Activated CD4-positive, alpha-beta T cell treated with anti-CD3 and anti-CD28 coated beads for 48 hours (primary cell): ENCODE measurements at regions not wholly inside any gene's neighbourhood (a gene's known extent, or its start where the extent isn't known, plus 50 kb on each side); places are given as distances from the start of the nearest gene placed in this dataset.
"Not testable (repeated sequence)": the region's sequence is repeated elsewhere in the genome, so short reads cannot be mapped to it uniquely, and the experiment has no call there.

Source experiments
- DNase-seq: peaks from one replicate; pipeline ENCODE4 v3.0.0-alpha.2; 2020

DNA sequence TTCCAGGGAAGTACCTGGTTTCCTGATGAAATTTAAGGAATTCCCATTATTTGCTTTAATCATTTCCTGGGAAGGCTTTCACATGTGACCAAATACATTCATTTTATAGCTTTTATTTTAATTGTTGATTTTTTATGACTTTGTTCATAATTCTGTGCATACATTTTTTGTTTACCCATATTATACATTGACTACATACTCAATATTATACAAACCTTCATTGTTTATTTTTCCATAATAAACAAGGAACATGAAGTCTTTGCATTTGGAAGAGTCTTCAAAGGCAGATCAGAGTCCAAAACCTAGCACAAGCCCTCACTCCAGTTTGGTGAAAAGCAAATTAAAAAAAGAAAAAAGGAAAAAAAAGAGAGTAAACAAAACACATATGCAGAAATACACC is 218.3 kb upstream of the NRIP1 start:
- no peak for DNase-seq

GRCh38 chr21:15283789-15284188 is 219.0 kb upstream of the NRIP1 start:
- no peak for DNase-seq

DNA sequence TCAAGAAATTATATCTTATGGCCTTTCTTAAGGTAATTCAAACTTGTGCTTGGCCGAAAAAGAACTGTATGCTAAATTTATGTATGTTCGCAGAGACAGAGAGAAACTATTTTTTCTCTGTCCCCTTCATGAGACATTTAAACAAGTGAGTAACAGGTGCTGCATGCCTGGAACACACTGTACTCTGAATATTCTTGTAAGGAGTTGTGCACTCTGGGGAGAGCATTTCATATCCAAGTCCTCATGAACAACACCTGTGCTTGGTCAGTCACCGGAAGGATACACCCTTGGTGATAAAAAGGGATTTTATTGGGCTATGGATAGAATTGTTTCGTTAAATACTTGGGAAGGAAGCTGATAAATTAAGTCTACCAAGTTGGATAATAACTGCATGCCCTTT is 220.8 kb upstream of the NRIP1 start:
- no peak for DNase-seq

- DNase-seq: no peak
Measured at GRCh38 chr21:15289246-15289645, 224.4 kb upstream of the NRIP1 start.

DNA sequence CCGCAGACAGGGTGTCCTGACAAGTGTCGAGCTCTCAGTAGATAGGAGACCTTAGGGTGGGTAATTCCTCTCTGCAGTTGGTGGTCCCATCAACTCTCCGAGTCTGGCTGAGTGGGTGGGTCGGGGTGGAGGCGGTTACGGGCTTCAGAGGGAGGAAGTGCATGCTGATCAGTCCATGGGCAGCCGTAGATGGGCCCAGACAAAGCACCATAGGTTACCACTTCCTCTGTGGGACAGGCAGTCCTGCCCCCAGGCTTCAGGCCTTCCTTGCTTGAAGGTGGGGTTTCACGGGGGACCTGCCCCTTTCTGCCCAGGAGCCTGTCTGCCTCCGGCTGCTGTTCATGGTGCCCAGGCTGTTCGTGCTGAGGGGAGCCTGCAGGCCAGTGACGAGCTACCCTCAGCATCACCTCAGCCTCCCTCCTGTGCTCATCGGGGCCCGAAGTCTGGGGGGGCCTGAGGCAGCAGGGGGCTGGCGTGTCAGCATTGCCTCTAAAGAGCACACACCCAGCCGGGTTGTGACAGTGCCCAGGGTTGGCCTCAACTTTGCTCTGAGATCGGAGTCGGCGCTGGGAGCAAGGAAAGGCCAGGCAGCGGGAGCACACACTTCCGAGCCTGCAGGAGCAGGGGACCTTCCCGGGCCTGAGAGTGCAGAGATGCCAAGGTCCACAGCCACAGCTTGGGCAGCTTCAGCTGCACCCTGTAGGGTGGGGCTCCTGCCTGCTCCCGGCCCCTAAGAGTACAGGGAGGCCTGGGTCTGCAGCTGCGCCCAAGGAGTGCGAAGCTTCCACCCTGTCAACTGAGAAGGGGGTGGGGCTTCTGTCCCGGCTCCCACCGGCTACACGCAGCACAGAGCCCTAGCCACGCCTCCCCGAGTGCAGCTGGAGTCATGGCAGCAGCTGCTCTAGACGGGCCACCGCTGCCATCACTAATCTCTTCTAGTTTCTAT is 225.4 kb upstream of the NRIP1 start:
- DNase-seq: no peak

DNA sequence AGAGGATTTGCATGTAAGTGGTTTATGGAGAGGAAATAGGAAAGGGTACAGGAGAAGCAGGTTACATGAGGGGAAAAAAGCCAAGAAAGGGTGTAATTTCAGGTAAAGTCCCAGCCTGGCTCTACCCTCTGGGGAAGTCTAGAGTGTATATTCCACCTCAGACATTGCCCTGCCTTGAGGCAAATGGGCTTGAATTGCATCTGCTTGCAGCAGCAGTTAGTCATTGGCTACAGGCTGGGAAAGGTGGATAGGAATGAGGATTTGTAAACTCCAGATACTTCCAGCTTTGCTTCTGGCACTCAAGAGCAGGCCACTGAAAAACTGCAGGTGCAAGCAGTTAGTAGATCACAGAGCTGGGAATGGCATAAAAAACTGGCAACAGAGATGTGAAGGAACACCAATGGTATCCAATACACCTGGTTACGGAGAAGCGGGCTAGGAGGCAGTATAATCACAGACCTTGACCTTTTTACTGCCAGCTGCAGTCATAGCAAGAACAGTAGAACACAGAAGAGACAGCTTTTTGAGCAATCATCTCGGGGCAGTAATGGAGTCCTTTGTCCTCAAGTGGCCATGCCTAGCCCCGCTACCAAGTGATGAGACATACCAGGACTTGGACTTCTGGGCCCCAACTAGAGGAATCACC is 226.9 kb upstream of the NRIP1 start:
- DNase-seq: no peak

DNA sequence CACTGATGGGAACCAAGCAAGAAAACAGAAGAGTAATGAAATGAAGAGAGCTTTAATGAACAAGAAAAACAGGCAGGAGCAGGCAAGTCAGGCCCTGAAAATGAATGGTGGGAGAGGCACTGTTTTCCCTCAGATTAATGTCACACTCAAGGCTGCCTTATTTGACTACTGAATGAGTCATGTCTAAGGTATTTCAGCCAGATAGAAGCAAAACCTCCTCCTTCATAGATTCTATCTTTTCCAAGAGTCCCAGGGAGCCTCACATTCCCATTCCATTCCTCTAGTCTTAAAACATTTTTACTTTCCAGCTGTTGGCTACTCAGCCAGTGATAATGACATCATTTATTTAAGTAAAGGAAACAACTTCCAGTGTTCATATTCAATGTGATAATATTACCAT is 228.4 kb upstream of the NRIP1 start:
- DNase-seq: no peak

DNA sequence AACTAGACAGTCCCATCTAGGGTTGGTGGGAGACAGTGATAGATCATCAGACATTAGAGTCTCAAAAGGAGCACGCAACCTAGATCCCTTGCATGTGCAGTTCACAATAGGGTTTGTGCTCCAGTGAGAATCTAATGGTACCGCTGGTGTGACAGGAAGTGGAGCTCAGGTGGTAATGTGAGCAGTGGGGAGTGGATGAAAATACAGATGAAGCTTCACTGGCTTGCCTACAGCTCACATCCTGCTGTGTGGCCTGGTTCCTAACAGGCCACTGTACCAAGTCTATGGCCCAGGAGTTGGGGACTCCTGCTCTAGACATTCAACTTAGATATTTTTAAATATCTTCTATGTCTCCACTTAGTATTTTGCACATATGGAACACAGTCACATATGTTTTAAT is 231.1 kb upstream of the NRIP1 start:
- no peak for DNase-seq

- no peak for DNase-seq
Measured at GRCh38 chr21:15297824-15298223, 233.0 kb upstream of the NRIP1 start.

- no peak for DNase-seq
Measured at GRCh38 chr21:15298306-15298705, 233.5 kb upstream of the NRIP1 start.

DNA sequence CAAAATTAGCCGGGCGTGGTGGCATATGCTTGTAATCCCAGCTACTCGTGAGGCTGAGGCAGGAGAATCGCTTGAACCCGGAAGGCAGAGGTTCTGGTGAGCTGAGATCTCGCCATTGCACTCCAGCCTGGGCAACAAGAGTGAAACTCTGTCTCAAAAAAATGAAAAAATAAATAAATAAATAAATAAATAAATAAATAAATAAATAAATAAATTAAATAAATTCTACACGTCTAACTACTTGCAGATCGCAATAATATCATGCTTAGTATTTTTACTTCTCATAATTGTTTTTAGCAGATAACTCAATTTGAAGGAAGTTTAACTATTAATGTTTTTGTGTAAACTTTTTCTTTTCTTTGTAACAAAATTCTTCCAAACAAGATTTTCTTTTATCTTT is 234.0 kb upstream of the NRIP1 start:
- DNase-seq: not testable (repeated sequence)

GRCh38 chr21:15300131-15300530 is 235.3 kb upstream of the NRIP1 start:
- DNase-seq: no peak

DNA sequence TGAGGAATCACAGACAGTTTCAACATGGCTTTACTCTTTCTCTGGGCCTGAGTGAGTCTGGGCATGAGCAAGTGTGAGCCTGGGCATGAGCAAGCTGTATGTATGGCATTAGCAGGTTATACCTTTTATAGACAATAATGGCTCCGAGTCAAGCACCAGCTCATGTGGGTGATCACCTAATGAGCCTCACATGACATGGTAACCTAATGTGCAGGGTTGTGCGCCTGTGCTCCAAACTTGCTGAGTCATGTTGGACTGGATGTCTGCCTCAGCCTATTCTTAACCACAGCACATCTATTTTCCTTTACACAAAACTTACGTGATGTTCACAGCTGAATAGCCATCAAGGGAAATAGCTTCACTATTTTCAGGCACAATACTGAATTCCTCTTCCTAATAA is 236.2 kb upstream of the NRIP1 start:
- DNase-seq: no peak

DNA sequence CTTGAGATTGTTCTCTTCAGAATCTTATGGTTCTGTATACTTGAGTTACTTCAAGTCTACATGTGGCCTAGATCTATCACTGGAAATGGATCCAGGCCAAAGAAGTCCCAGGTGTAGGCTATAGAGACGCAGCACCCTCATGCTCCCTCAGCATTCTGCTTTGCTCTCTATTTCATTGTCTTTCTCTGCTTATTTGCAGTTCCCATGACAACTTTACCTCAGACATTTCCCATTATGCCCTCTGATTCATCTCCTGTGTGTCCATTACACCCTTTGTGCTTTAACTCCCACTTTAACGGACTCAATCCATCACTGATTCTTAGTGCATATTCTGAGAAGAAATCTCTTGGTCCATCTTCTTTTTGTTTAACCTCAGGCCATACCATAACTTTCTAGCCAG is 236.9 kb upstream of the NRIP1 start:
- no peak for DNase-seq

- no peak for DNase-seq
Measured at GRCh38 chr21:15306271-15306670, 241.5 kb upstream of the NRIP1 start.

DNA sequence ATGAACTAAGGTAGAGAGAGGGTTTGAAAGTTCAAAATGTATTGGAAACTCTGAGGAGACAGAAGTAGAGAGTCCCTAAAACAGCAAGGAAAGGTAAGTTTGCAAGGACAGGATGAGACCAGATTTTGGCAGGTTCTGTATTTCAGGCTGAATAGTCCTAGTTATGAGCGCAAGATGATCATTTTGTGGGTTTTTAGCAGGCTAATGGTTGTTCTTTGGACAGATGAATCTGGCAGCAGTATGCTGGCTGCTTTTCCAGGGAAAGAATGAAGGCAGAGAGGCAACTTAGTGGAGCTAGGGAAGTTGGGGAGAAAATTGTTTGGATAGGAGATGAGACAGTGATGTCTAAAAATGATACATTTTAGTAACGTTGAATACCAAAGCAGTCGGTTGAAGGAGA is 243.5 kb upstream of the NRIP1 start:
- no peak for DNase-seq

GRCh38 chr21:15309022-15309590 is 244.3 kb upstream of the NRIP1 start:
- no peak for DNase-seq

GRCh38 chr21:15309721-15310120 is 244.9 kb upstream of the NRIP1 start:
- no peak for DNase-seq

DNA sequence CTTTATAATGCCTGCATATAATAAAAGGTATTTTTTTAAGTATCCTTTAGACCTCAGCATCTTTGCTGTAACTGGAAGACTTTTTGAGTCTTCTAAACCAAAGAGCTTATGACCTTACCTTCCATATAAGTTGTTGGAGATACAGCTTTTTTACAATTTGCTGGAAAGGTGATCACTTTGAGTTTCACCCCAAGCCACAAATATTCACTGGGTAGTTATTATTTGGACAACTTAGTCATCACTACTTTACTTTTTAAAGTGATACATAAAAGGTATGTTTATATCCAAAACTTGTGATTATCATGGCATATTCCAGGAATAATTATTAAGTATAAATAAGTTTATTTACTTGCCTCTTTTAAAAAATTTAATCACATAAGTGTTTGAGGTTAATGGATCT is 246.7 kb upstream of the NRIP1 start:
- DNase-seq: no peak

DNA sequence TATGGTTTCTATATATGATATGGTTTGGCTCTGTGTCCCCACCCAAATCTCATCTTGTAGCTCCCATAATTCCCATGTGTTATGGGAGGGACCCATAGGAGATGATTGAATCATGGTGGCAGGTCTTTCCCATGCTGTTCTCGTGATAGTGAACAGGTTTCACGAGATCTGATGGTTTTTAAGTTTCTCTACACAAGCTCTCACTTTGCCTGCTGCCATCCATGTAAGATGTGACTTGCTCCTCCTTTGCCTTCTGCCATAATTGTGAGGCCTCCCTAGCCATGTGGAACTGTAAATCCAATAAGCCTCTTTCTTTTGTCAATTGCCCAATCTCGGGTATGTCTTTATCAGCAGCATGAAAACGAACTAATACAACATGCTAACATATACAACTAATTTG is 252.2 kb upstream of the NRIP1 start:
- DNase-seq: not testable (repeated sequence)

GRCh38 chr21:15319727-15320126 is 254.9 kb upstream of the NRIP1 start:
- DNase-seq: no peak

- no peak for DNase-seq
Measured at GRCh38 chr21:15324542-15324941, 259.7 kb upstream of the NRIP1 start.

DNA sequence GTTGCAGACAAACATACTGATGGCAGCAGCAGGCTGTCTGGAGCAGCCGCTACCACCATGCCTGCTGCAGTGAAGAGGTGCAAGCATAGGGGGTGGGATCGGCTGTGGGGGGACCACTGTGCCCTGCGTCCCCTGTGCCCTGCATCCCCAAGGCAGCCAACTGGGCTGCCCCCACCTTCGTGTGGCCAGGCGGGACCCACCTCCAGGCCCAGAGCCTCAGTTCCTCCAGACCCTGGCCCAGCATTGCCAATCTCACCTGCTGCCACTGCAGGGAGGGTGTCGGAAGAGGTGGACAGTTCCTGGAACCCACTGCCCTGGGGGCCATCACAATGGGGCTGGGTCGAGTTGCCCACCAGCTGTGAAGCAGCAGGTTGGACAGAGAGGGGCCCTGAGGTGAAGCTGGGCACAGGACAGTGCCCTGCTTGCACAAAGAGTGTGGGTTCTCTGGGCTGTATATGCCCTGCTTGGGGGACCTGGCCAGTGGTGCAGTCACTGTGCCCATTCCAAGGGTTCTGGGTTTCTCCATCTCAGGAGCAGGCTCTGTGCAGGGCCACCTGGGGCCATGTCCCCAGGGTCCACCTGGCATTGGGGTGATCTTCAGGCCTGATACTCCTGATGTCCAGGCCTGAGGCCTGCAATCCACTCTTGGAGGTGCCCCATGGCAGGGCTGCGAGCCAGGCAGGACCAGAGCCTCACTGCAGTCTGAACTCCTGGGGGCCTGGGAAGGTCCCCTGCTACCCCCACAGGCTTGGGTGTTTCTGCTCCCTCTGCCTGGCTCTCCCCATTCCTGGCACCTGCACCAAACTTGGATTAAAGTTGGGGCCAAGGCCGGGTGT is 261.4 kb upstream of the NRIP1 start:
- no peak for DNase-seq
